NOMO-1 treated with DMSO at 0.1 percent for 48 hours (cell line): ENCODE measurements at regions not wholly inside any gene's neighbourhood (a gene's known extent, or its start where the extent isn't known, plus 50 kb on each side); places are given as distances from the start of the nearest gene placed in this dataset.

ENCODE experiments used
- DNase-seq: peaks from one replicate; lab custom pipeline; 2025; ENCODE audit not compliant: unreplicated experiment; lab: John Stamatoyannopoulos, UW

- no peak for DNase-seq
Observed at GRCh38 chr4:30837131-30837539, 117.0 kb downstream of the PCDH7 start.

GRCh38 chr4:30837861-30838260 lies 117.7 kb downstream of the PCDH7 start:
- no peak for DNase-seq

GRCh38 chr4:30838331-30838730 lies 118.2 kb downstream of the PCDH7 start:
- DNase-seq, result no peak

- no peak for DNase-seq
Observed at GRCh38 chr4:30839583-30840520, 119.7 kb downstream of the PCDH7 start.

GRCh38 chr4:30840571-30840970 lies 120.4 kb downstream of the PCDH7 start:
- DNase-seq, result no peak

GRCh38 chr4:30842142-30842541 lies 122.0 kb downstream of the PCDH7 start:
- no peak for DNase-seq

- no peak for DNase-seq
Observed at GRCh38 chr4:30842689-30843088, 122.5 kb downstream of the PCDH7 start.

GRCh38 chr4:30844861-30845582 lies 124.9 kb downstream of the PCDH7 start:
- DNase-seq, result no peak

GRCh38 chr4:30847167-30847566 lies 127.0 kb downstream of the PCDH7 start:
- no peak for DNase-seq

GRCh38 chr4:30847958-30848357 lies 127.8 kb downstream of the PCDH7 start:
- DNase-seq, result no peak

- DNase-seq, result no peak
Observed at GRCh38 chr4:30854531-30854930, 134.4 kb downstream of the PCDH7 start.

GRCh38 chr4:30855232-30855631 lies 135.1 kb downstream of the PCDH7 start:
- DNase-seq, result no peak

GRCh38 chr4:30856795-30857564 lies 136.8 kb downstream of the PCDH7 start:
- no peak for DNase-seq

GRCh38 chr4:30860978-30861377 lies 140.8 kb downstream of the PCDH7 start:
- no peak for DNase-seq

GRCh38 chr4:30862196-30862595 lies 142.0 kb downstream of the PCDH7 start:
- DNase-seq, result no peak

GRCh38 chr4:30863021-30863420 lies 142.9 kb downstream of the PCDH7 start:
- DNase-seq, result no peak

GRCh38 chr4:30865691-30866090 lies 145.5 kb downstream of the PCDH7 start:
- DNase-seq, result no peak

- no peak for DNase-seq
Observed at GRCh38 chr4:30866346-30866745, 146.2 kb downstream of the PCDH7 start.

GRCh38 chr4:30866907-30867306 lies 146.7 kb downstream of the PCDH7 start:
- DNase-seq, result no peak

GRCh38 chr4:30867427-30867826 lies 147.3 kb downstream of the PCDH7 start:
- DNase-seq, result no peak

- DNase-seq, result no peak
Observed at GRCh38 chr4:30868111-30868895, 148.1 kb downstream of the PCDH7 start.
